ENCODE measurements at regions not wholly inside any gene's neighbourhood (a gene's known extent, or its start where the extent isn't known, plus 50 kb on each side); places are given as distances from the start of the nearest gene placed in this dataset.

GRCh38 chr4:102437111-102437510 lies 64.0 kb upstream of the NFKB1 start:
- FAIRE-seq = no peak
- no peak overlapping the region for H3K4me3 ChIP-seq (ENCODE audit: low read depth, low read length)
- no peak for TF ChIP-seq CTCF (IDR thresholded peaks at IDR 0.05; ENCODE audit: insufficient read depth, low read length, severe bottlenecking)

GRCh38 chr4:102438396-102439235 lies 62.5 kb upstream of the NFKB1 start:
- Histone ChIP-seq H3K4me3 (ENCODE audit: low read depth, low read length) (no peak overlapping the region), H3K36me3 (ENCODE audit: control insufficient read depth, insufficient read depth, low read length) (no peaks in the 10 kb centered on the region), H3K27me3 (ENCODE audit: control insufficient read depth, insufficient read depth, low read length) (no peaks in the 10 kb centered on the region)
- DNase-seq (ENCODE audit: low read depth) (peak; percentile 66), FAIRE-seq (no peak)
- no peak for TF ChIP-seq CTCF (IDR thresholded peaks at IDR 0.05; ENCODE audit: insufficient read depth, low read length, severe bottlenecking)

More at GRCh38 chr4:102437111-102437510, 64.0 kb upstream of the NFKB1 start:
- no peaks in the 10 kb centered on the region for H3K36me3 ChIP-seq (ENCODE audit: control insufficient read depth, insufficient read depth, low read length)
- no peaks in the 10 kb centered on the region for H3K27me3 ChIP-seq (ENCODE audit: control insufficient read depth, insufficient read depth, low read length)
- no peak for DNase-seq (ENCODE audit: low read depth)

GRCh38 chr4:102439236-102439614 lies 61.9 kb upstream of the NFKB1 start:
- Histone ChIP-seq H3K4me3 (ENCODE audit: low read depth, low read length) (no peak overlapping the region), H3K27me3 (ENCODE audit: control insufficient read depth, insufficient read depth, low read length) (no peaks in the 10 kb centered on the region), H3K36me3 (ENCODE audit: control insufficient read depth, insufficient read depth, low read length) (no peaks in the 10 kb centered on the region)
- FAIRE-seq = no peak
- peak; percentile 96 for DNase-seq (ENCODE audit: low read depth)
- TF ChIP-seq CTCF (IDR thresholded peaks at IDR 0.05; ENCODE audit: insufficient read depth, low read length, severe bottlenecking) = no peak

- FAIRE-seq (no peak), DNase-seq (ENCODE audit: low read depth) (peak; percentile 71)
- no peak for TF ChIP-seq CTCF (IDR thresholded peaks at IDR 0.05; ENCODE audit: insufficient read depth, low read length, severe bottlenecking)
- H3K36me3 ChIP-seq (ENCODE audit: control insufficient read depth, insufficient read depth, low read length) = no peaks in the 10 kb centered on the region
- H3K27me3 ChIP-seq (ENCODE audit: control insufficient read depth, insufficient read depth, low read length) = no peaks in the 10 kb centered on the region
- H3K4me3 ChIP-seq (ENCODE audit: low read depth, low read length) = no peak overlapping the region
Observed at GRCh38 chr4:102439812-102440211, 61.3 kb upstream of the NFKB1 start.

- DNase-seq (ENCODE audit: low read depth) (no peak), FAIRE-seq (no peak)
- Histone ChIP-seq H3K27me3 (ENCODE audit: control insufficient read depth, insufficient read depth, low read length) (no peaks in the 10 kb centered on the region), H3K36me3 (ENCODE audit: control insufficient read depth, insufficient read depth, low read length) (no peaks in the 10 kb centered on the region), H3K4me3 (ENCODE audit: low read depth, low read length) (no peak overlapping the region)
- TF ChIP-seq CTCF (IDR thresholded peaks at IDR 0.05; ENCODE audit: insufficient read depth, low read length, severe bottlenecking) = no peak
Observed at GRCh38 chr4:102440498-102440897, 60.7 kb upstream of the NFKB1 start.
